Endothelial cell (in vitro differentiated cells): ENCODE measurements at regions not wholly inside any gene's neighbourhood (a gene's known extent, or its start where the extent isn't known, plus 50 kb on each side); places are given as distances from the start of the nearest gene placed in this dataset.

Source experiments
- DNase-seq: peaks from one replicate; pipeline ENCODE4 v3.0.0; 2021; ENCODE audit warnings: low spot score
- H3K27ac Mint-ChIP-seq: one replicate; pipeline ENCODE4 v1.8.0; 2021; ENCODE audit warnings: mixed read lengths, inconsistent platforms; ENCODE audit not compliant: unreplicated experiment
- H3K27me3 Mint-ChIP-seq: one replicate; pipeline ENCODE4 v1.8.0; 2021; ENCODE audit warnings: mild to moderate bottlenecking, moderate library complexity, mixed read lengths, inconsistent platforms; ENCODE audit not compliant: unreplicated experiment
- H3K36me3 Mint-ChIP-seq: one replicate; pipeline ENCODE4 v1.8.0; 2021; ENCODE audit warnings: mild to moderate bottlenecking, low read depth, mixed read lengths, inconsistent platforms; ENCODE audit not compliant: unreplicated experiment
- H3K4me1 Mint-ChIP-seq: one replicate; pipeline ENCODE4 v1.8.0; 2021; ENCODE audit warnings: mild to moderate bottlenecking, mixed read lengths, inconsistent platforms; ENCODE audit not compliant: unreplicated experiment
- H3K4me3 Mint-ChIP-seq: one replicate; pipeline ENCODE4 v1.8.0; 2021; ENCODE audit warnings: mild to moderate bottlenecking, mixed read lengths, inconsistent platforms; ENCODE audit not compliant: unreplicated experiment
- H3K9me3 Mint-ChIP-seq: one replicate; pipeline ENCODE4 v1.8.0; 2021; ENCODE audit warnings: mixed read lengths, inconsistent platforms; ENCODE audit not compliant: unreplicated experiment
- CTCF ChIP-seq: fragments of 200-600 bp; sonication (generic); IDR thresholded peaks from one replicate; pipeline ENCODE4 v1.5.0; 2021; ENCODE audit warnings: antibody characterized with exemption; ENCODE audit not compliant: unreplicated experiment

GRCh38 chr18:37930640-37931039, 365.0 kb upstream of the CELF4 start:
- no peak overlapping the region for H3K4me3 Mint-ChIP-seq
- DNase-seq = no peak
- no peaks in the 10 kb centered on the region for H3K9me3 Mint-ChIP-seq
- H3K4me1 Mint-ChIP-seq = peaks cover 7% of the 10 kb centered on the region
- no peaks in the 10 kb centered on the region for H3K27me3 Mint-ChIP-seq
- no peak overlapping the region for H3K27ac Mint-ChIP-seq
- no peaks in the 10 kb centered on the region for H3K36me3 Mint-ChIP-seq
- TF ChIP-seq CTCF = no peak

DNA sequence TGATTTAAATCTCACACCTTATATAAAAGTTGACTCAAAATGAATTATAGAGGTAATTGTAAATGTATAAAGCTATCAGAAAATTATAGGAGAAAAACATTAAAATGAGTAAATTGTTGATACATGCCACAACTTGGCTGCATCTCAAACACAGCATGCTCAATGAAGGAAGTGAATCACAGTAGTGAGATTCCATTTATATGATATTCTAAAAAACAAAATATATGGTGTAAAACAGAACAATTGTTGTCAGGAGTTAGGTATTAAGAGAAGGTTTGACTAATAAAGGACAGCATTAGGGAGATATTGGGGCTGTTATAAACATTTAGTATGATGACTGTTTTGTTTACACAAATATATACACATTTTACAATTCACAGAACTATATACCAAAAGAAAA, 356.6 kb upstream of the CELF4 start:
- TF ChIP-seq CTCF = no peak
- no peaks in the 10 kb centered on the region for H3K27me3 Mint-ChIP-seq
- H3K4me3 Mint-ChIP-seq = no peak overlapping the region
- no peaks in the 10 kb centered on the region for H3K36me3 Mint-ChIP-seq
- DNase-seq = no peak
- H3K4me1 Mint-ChIP-seq = no peaks in the 10 kb centered on the region
- no peaks in the 10 kb centered on the region for H3K9me3 Mint-ChIP-seq
- no peak overlapping the region for H3K27ac Mint-ChIP-seq

DNA sequence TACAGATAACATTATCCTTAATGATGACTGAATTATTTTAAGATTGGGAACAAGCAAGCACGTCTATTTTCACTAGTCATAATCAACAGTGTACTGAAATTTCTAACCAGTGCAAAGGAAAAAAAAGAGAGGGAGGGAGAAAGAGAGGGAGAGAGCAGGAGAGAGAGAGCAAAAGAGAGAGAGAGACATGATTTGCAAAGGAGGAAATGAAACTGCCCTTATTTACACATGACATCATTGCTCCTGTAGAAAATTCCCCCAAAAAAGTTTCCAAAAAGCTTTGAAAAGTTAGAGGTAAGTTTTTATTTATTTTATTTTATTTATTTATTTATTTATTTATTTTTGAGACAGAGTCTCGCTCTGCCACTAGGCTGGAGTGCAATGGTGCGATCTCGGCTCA, 355.3 kb upstream of the CELF4 start:
- Mint-ChIP-seq H3K36me3 (no peaks in the 10 kb centered on the region), H3K4me1 (no peaks in the 10 kb centered on the region), H3K9me3 (no peaks in the 10 kb centered on the region), H3K4me3 (no peak overlapping the region), H3K27me3 (no peaks in the 10 kb centered on the region), H3K27ac (no peak overlapping the region)
- no peak for DNase-seq
- TF ChIP-seq CTCF = no peak

GRCh38 chr18:37913051-37913450, 347.5 kb upstream of the CELF4 start:
- TF ChIP-seq CTCF = no peak
- H3K36me3 Mint-ChIP-seq = no peaks in the 10 kb centered on the region
- no peak overlapping the region for H3K27ac Mint-ChIP-seq

DNA sequence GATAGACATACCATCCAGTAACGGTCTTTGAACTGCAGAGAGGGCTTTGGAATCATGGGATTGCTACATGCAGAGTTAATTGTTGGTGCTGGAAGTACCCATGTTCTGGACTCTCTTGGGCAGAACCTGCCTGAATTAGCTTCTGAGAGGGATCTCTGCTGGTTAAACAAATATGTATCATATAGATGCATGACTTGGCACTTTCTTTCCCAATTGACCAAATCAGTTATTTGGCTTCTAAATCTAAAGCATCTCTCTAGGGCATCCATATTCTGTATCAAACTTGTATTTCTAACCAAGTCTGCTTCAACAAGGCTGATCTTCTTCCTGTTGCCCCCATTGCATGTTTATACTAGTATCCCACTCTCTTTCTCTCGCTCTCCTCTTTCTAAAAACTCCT, 336.7 kb upstream of the CELF4 start:
- Mint-ChIP-seq H3K27ac (no peak overlapping the region), H3K27me3 (no peaks in the 10 kb centered on the region), H3K4me1 (peaks cover 4% of the 10 kb centered on the region), H3K9me3 (no peaks in the 10 kb centered on the region), H3K4me3 (no peak overlapping the region), H3K36me3 (no peaks in the 10 kb centered on the region)
- no peak for DNase-seq
- TF ChIP-seq CTCF = no peak

More at GRCh38 chr18:37913051-37913450, 347.5 kb upstream of the CELF4 start:
- Mint-ChIP-seq H3K27me3 (no peaks in the 10 kb centered on the region), H3K4me1 (no peaks in the 10 kb centered on the region), H3K4me3 (no peak overlapping the region), H3K9me3 (no peaks in the 10 kb centered on the region)
- no peak for DNase-seq
